Liver (tissue), 8 donors: ENCODE measurements at regions not wholly inside any gene's neighbourhood (a gene's known extent, or its start where the extent isn't known, plus 50 kb on each side); places are given as distances from the start of the nearest gene placed in this dataset.

Source experiments
- DNase-seq: peaks from one replicate; pipeline ENCODE4 v3.0.0-alpha.2; 2017; ENCODE audit warnings: low spot score
- H3K27ac ChIP-seq, 2 donors: one replicate each; pipeline ENCODE4 v1.7.0; 2013; ENCODE audit warnings: inconsistent platforms in 2 of 2, low read length in 2 of 2, control low read depth in 1 of 2, low read depth in 1 of 2, mild to moderate bottlenecking in 1 of 2
- H3K27me3 ChIP-seq, 4 donors: one replicate each; pipeline versions ENCODE4 v1.6.1 to v1.7.0; 2013; ENCODE audit warnings: low read length in 3 of 4, inconsistent platforms in 1 of 4, mild to moderate bottlenecking in 1 of 4, moderate library complexity in 1 of 4; ENCODE audit not compliant: control insufficient read depth in 4 of 4, insufficient read depth in 4 of 4
- H3K36me3 ChIP-seq, 4 donors: one replicate each; pipeline versions ENCODE4 v1.6.1 to v1.7.0; 2013; ENCODE audit warnings: low read length in 3 of 4, mild to moderate bottlenecking in 3 of 4, low read depth in 1 of 4, moderate library complexity in 1 of 4; ENCODE audit not compliant: control insufficient read depth in 4 of 4, insufficient read depth in 3 of 4
- H3K4me1 ChIP-seq, 4 donors: one replicate each; pipeline versions ENCODE4 v1.6.1 to v1.7.0; 2013; ENCODE audit warnings: low read length in 3 of 4, mild to moderate bottlenecking in 3 of 4, moderate library complexity in 1 of 4; ENCODE audit not compliant: control insufficient read depth in 4 of 4, insufficient read depth in 4 of 4
- H3K4me3 ChIP-seq, 3 donors: one replicate each; pipeline versions ENCODE4 v1.6.1 to v1.7.0; 2013; ENCODE audit warnings: low read length in 3 of 3, control low read depth in 1 of 3, low read depth in 1 of 3, mild to moderate bottlenecking in 1 of 3
- H3K9ac ChIP-seq, 2 donors: one replicate each; pipeline ENCODE4 v1.7.0; 2013; ENCODE audit warnings: low read length in 2 of 2, mild to moderate bottlenecking in 2 of 2, moderate library complexity in 2 of 2, control low read depth in 1 of 2, low read depth in 1 of 2
- H3K9me3 ChIP-seq, 4 donors: one replicate each; pipeline versions ENCODE4 v1.6.1 to v1.7.0; 2013; ENCODE audit warnings: low read length in 3 of 4; ENCODE audit not compliant: control insufficient read depth in 4 of 4
- EGR1 ChIP-seq, 2 donors: IDR thresholded peaks; 2 replicates each; pipeline ENCODE4 v1.6.1; 2016 to 2018; ENCODE audit warnings: antibody characterized with exemption in 2 of 2, low read depth in 2 of 2
- FOXA1 ChIP-seq: IDR thresholded peaks from 2 replicates; pipeline ENCODE4 v1.6.1; 2016; ENCODE audit warnings: antibody characterized with exemption
- FOXA2 ChIP-seq: IDR thresholded peaks from 2 replicates; pipeline ENCODE4 v1.6.1; 2016; ENCODE audit warnings: antibody characterized with exemption
- GABPA ChIP-seq, 2 donors: IDR thresholded peaks in 1 of 2; conservative IDR thresholded peaks in 1 of 2; 2 replicates each; pipeline ENCODE4 v1.6.1; 2016; ENCODE audit warnings: antibody characterized with exemption in 2 of 2, mild to moderate bottlenecking in 1 of 2, moderate library complexity in 1 of 2
- HNF4A ChIP-seq, 2 donors: conservative IDR thresholded peaks; 2 replicates each; pipeline ENCODE4 v1.6.1; 2016; ENCODE audit warnings: antibody characterized with exemption in 2 of 2, mild to moderate bottlenecking in 2 of 2
- HNF4G ChIP-seq: IDR thresholded peaks from 2 replicates; pipeline ENCODE4 v1.6.1; 2016; ENCODE audit warnings: antibody characterized with exemption
- JUND ChIP-seq, 2 donors: IDR thresholded peaks; 2 replicates each; pipeline ENCODE4 v1.6.1; 2016; ENCODE audit warnings: antibody characterized with exemption in 2 of 2
- NR2F2 ChIP-seq: IDR thresholded peaks from 2 replicates; pipeline ENCODE4 v1.6.1; 2016; ENCODE audit warnings: antibody characterized with exemption
- RAD21 ChIP-seq, 2 donors: IDR thresholded peaks; 2 replicates each; pipeline ENCODE4 v1.6.1; 2016; ENCODE audit warnings: antibody characterized with exemption in 2 of 2, mild to moderate bottlenecking in 2 of 2
- RXRA ChIP-seq, 2 donors: IDR thresholded peaks; 2 replicates each; pipeline ENCODE4 v1.6.1; 2017 to 2018; ENCODE audit warnings: antibody characterized with exemption in 2 of 2, mild to moderate bottlenecking in 1 of 2
- SP1 ChIP-seq: IDR thresholded peaks from 2 replicates; pipeline ENCODE4 v1.6.1; 2018; ENCODE audit warnings: antibody characterized with exemption, mild to moderate bottlenecking
- TAF1 ChIP-seq: conservative IDR thresholded peaks from 2 replicates; pipeline ENCODE4 v1.6.1; 2016; ENCODE audit warnings: antibody characterized with exemption, mild to moderate bottlenecking
- YY1 ChIP-seq: IDR thresholded peaks from 2 replicates; pipeline ENCODE4 v1.6.1; 2016; ENCODE audit warnings: antibody characterized with exemption, mild to moderate bottlenecking
- WGBS: extraction: QIAGEN DNeasy Blood & Tissue Kit; methylation state at CpG from one replicate; pipeline ENCODE4 v1.1.7; 2013; 5-methylcytosine and 5-hydroxymethylcytosine counted together
- TF ChIP-seq, protein P1 (sequence below): IDR thresholded peaks from 2 replicates; pipeline ENCODE4 v1.6.1; 2016; ENCODE audit warnings: antibody characterized with exemption, mild to moderate bottlenecking
- TF ChIP-seq, protein P2 (sequence below): IDR thresholded peaks from 2 replicates; pipeline ENCODE4 v1.6.1; 2016; ENCODE audit warnings: antibody characterized with exemption
- TF ChIP-seq, protein P3 (sequence below): IDR thresholded peaks from 2 replicates; pipeline ENCODE4 v1.6.1; 2016; ENCODE audit warnings: antibody characterized with exemption
- TF ChIP-seq, protein P4 (sequence below): IDR thresholded peaks from 2 replicates; pipeline ENCODE4 v1.6.1; 2016; ENCODE audit warnings: antibody characterized with exemption
- TF ChIP-seq, protein P5 (sequence below): fragments of 150-350 bp; IDR thresholded peaks from 2 replicates; pipeline ENCODE4 v1.5.1; 2017; ENCODE audit warnings: improper control_type of control experiment, low read depth, low read length; ENCODE audit not compliant: missing input control
- donor health status: healthy.
- donor health status: healthy.
- donor health status: healthy.
- donor health status: healthy.
- donor health status: healthy.

DNA sequence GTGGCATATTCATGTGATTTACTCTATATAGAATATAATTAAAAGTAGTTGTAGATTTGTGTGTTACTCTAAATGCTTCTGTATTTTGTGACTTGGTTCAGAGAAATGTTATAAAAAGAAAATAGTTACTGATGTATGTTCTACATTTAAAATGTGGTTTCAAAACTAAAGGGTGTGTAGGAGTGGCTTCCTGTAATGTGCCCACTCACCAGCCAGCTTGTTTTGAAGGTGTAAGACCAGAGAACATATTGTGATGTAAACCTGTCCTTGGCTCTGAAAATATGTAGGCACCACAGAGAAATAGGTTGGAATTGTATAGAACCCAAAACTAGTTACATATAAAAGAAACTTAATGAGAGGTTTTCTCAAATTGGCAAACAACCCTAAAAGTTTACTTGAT lies 51.2 kb upstream of the ARRDC3 start:
- Histone ChIP-seq H3K4me1 (peaks cover 0 to 8% (median 2%) of the 10 kb centered on the region in 4 donors), H3K36me3 (no peaks in the 10 kb centered on the region), H3K4me3 (no peak overlapping the region), H3K27me3 (no peaks in the 10 kb centered on the region), H3K9ac (no peak overlapping the region), H3K9me3 (no peaks in the 10 kb centered on the region), H3K27ac (no peak overlapping the region)
- no peak for DNase-seq
- TF ChIP-seq SP1 (no peak), TAF1 (no peak), HNF4G (no peak), EGR1 (IDR thresholded peaks at IDR 0.05; ENCODE audit: low read depth in 2 of 2) (no peak), HNF4A (conservative IDR thresholded peaks at IDR 0.05) (no peak), FOXA1 (no peak)
- TF ChIP-seq, protein P1, sequence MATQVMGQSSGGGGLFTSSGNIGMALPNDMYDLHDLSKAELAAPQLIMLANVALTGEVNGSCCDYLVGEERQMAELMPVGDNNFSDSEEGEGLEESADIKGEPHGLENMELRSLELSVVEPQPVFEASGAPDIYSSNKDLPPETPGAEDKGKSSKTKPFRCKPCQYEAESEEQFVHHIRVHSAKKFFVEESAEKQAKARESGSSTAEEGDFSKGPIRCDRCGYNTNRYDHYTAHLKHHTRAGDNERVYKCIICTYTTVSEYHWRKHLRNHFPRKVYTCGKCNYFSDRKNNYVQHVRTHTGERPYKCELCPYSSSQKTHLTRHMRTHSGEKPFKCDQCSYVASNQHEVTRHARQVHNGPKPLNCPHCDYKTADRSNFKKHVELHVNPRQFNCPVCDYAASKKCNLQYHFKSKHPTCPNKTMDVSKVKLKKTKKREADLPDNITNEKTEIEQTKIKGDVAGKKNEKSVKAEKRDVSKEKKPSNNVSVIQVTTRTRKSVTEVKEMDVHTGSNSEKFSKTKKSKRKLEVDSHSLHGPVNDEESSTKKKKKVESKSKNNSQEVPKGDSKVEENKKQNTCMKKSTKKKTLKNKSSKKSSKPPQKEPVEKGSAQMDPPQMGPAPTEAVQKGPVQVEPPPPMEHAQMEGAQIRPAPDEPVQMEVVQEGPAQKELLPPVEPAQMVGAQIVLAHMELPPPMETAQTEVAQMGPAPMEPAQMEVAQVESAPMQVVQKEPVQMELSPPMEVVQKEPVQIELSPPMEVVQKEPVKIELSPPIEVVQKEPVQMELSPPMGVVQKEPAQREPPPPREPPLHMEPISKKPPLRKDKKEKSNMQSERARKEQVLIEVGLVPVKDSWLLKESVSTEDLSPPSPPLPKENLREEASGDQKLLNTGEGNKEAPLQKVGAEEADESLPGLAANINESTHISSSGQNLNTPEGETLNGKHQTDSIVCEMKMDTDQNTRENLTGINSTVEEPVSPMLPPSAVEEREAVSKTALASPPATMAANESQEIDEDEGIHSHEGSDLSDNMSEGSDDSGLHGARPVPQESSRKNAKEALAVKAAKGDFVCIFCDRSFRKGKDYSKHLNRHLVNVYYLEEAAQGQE = no peak
- TF ChIP-seq, protein P2, sequence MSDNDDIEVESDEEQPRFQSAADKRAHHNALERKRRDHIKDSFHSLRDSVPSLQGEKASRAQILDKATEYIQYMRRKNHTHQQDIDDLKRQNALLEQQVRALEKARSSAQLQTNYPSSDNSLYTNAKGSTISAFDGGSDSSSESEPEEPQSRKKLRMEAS = no peak

DNA sequence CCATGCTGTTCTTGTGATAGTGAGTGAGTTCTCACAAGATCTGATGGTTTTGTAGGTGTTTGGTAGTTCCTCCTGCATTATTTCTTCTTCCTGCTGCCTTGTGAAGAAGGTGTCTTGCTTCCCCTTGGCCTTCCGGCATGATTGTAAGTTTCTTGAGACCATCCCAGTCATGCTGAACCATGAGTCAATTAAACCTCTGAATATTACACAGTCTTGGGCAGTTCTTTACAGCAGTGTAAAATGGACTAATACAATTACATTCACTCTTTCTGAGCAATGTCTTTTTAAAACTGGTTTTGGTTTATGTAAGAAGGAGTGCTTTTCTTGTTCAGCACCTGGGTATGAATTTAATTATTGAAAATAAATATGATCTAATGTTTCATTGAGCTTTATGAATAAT lies 50.7 kb upstream of the ARRDC3 start:
- no peak for DNase-seq
- Histone ChIP-seq H3K4me3 (no peak overlapping the region), H3K4me1 (peaks cover 0 to 8% (median under 1%) of the 10 kb centered on the region in 4 donors), H3K9ac (no peak overlapping the region), H3K36me3 (no peaks in the 10 kb centered on the region), H3K9me3 (no peaks in the 10 kb centered on the region), H3K27me3 (no peaks in the 10 kb centered on the region), H3K27ac (no peak overlapping the region)
- 88% methylated on average over 1 of the region's 1 CpG for WGBS
- TF ChIP-seq EGR1 (IDR thresholded peaks at IDR 0.05; ENCODE audit: low read depth in 2 of 2) (no peak), RXRA (IDR thresholded peaks at IDR 0.05) (no peak), TAF1 (no peak), FOXA1 (no peak), FOXA2 (no peak), GABPA (IDR thresholded peaks at IDR 0.05 in 1 of 2, conservative IDR thresholded peaks at IDR 0.05 in 1 of 2) (no peak), SP1 (no peak), HNF4G (no peak), HNF4A (conservative IDR thresholded peaks at IDR 0.05) (no peak), RAD21 (IDR thresholded peaks at IDR 0.05) (no peak), JUND (IDR thresholded peaks at IDR 0.05) (no peak), NR2F2 (no peak), YY1 (no peak)
- TF ChIP-seq, protein P2 = no peak
- TF ChIP-seq, protein P3, sequence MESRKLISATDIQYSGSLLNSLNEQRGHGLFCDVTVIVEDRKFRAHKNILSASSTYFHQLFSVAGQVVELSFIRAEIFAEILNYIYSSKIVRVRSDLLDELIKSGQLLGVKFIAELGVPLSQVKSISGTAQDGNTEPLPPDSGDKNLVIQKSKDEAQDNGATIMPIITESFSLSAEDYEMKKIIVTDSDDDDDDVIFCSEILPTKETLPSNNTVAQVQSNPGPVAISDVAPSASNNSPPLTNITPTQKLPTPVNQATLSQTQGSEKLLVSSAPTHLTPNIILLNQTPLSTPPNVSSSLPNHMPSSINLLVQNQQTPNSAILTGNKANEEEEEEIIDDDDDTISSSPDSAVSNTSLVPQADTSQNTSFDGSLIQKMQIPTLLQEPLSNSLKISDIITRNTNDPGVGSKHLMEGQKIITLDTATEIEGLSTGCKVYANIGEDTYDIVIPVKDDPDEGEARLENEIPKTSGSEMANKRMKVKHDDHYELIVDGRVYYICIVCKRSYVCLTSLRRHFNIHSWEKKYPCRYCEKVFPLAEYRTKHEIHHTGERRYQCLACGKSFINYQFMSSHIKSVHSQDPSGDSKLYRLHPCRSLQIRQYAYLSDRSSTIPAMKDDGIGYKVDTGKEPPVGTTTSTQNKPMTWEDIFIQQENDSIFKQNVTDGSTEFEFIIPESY = no peak
- TF ChIP-seq, protein P4, sequence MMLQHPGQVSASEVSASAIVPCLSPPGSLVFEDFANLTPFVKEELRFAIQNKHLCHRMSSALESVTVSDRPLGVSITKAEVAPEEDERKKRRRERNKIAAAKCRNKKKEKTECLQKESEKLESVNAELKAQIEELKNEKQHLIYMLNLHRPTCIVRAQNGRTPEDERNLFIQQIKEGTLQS = no peak
- TF ChIP-seq, protein P5, sequence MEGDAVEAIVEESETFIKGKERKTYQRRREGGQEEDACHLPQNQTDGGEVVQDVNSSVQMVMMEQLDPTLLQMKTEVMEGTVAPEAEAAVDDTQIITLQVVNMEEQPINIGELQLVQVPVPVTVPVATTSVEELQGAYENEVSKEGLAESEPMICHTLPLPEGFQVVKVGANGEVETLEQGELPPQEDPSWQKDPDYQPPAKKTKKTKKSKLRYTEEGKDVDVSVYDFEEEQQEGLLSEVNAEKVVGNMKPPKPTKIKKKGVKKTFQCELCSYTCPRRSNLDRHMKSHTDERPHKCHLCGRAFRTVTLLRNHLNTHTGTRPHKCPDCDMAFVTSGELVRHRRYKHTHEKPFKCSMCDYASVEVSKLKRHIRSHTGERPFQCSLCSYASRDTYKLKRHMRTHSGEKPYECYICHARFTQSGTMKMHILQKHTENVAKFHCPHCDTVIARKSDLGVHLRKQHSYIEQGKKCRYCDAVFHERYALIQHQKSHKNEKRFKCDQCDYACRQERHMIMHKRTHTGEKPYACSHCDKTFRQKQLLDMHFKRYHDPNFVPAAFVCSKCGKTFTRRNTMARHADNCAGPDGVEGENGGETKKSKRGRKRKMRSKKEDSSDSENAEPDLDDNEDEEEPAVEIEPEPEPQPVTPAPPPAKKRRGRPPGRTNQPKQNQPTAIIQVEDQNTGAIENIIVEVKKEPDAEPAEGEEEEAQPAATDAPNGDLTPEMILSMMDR = no peak
- TF ChIP-seq, protein P1 = no peak
